Panc1 (cell line): ENCODE measurements at regions not wholly inside any gene's neighbourhood (a gene's known extent, or its start where the extent isn't known, plus 50 kb on each side); places are given as distances from the start of the nearest gene placed in this dataset.

Experiments
- CTCF ChIP-seq: fragments of 450-650 bp; IDR thresholded peaks from 2 replicates; pipeline ENCODE4 v1.5.1; 2017; ENCODE audit warnings: mild to moderate bottlenecking
- POLR2AphosphoS5 ChIP-seq: IDR thresholded peaks from 2 replicates; pipeline ENCODE4 v1.6.1; 2012; ENCODE audit warnings: mild to moderate bottlenecking, low read depth, low read length, moderate library complexity
- REST ChIP-seq, 2 experiments: IDR thresholded peaks; 2 replicates each; pipeline ENCODE4 v1.6.1; 2011 to 2012; ENCODE audit warnings: low read depth in 2 of 2, control low read depth in 1 of 2, low read length in 1 of 2, mild to moderate bottlenecking in 1 of 2, moderate library complexity in 1 of 2; ENCODE audit not compliant: insufficient read depth in 1 of 2
- SIN3A ChIP-seq: IDR thresholded peaks from 2 replicates; pipeline ENCODE4 v1.6.1; 2012; ENCODE audit warnings: low read depth, mild to moderate bottlenecking, low read length, moderate library complexity, borderline replicate concordance; ENCODE audit not compliant: insufficient read depth
- TCF7L2 ChIP-seq: IDR thresholded peaks from 2 replicates; pipeline ENCODE4 v1.6.1; 2011; ENCODE audit warnings: mild to moderate bottlenecking, low read depth, low read length, inconsistent platforms

- TF ChIP-seq REST (IDR thresholded peaks at IDR 0.05; ENCODE audit: insufficient read depth in 1 of 2, low read depth in 2 of 2, low read length in 1 of 2) (no peak), CTCF (no peak), POLR2AphosphoS5 (no peak), SIN3A (no peak), TCF7L2 (no peak)
Observed at GRCh38 chr16:27729516-27730304, 179.8 kb downstream of the KATNIP start.
